Suprapubic skin (tissue), 4 donors: ENCODE measurements at regions not wholly inside any gene's neighbourhood (a gene's known extent, or its start where the extent isn't known, plus 50 kb on each side); places are given as distances from the start of the nearest gene placed in this dataset.

Experiments
- EP300 ChIP-seq: sonication (generic); formaldehyde crosslinking; IDR thresholded peaks from one replicate; pipeline ENCODE4 v1.6.1; 2017; ENCODE audit warnings: antibody characterized with exemption
- POLR2A ChIP-seq, 2 donors: fragments of 450-650 bp; IDR thresholded peaks; one replicate each; pipeline ENCODE4 v1.6.1; 2017; ENCODE audit warnings: antibody characterized with exemption in 2 of 2, mild to moderate bottlenecking in 2 of 2, moderate library complexity in 2 of 2
- POLR2AphosphoS5 ChIP-seq, 3 donors: sonication (generic); formaldehyde crosslinking; IDR thresholded peaks; one replicate each; pipeline ENCODE4 v1.6.1; 2017; ENCODE audit warnings: antibody characterized with exemption in 3 of 3
- TF ChIP-seq, protein P1 (sequence below), 2 donors: fragments of 200-600 bp in 1 of 2; fragments of 450-650 bp in 1 of 2; sonication (generic) in 1 of 2; IDR thresholded peaks; one replicate each; pipeline ENCODE4 v1.5.1; 2016 to 2019; ENCODE audit warnings: antibody characterized with exemption in 2 of 2, mild to moderate bottlenecking in 1 of 2, moderate library complexity in 1 of 2

DNA sequence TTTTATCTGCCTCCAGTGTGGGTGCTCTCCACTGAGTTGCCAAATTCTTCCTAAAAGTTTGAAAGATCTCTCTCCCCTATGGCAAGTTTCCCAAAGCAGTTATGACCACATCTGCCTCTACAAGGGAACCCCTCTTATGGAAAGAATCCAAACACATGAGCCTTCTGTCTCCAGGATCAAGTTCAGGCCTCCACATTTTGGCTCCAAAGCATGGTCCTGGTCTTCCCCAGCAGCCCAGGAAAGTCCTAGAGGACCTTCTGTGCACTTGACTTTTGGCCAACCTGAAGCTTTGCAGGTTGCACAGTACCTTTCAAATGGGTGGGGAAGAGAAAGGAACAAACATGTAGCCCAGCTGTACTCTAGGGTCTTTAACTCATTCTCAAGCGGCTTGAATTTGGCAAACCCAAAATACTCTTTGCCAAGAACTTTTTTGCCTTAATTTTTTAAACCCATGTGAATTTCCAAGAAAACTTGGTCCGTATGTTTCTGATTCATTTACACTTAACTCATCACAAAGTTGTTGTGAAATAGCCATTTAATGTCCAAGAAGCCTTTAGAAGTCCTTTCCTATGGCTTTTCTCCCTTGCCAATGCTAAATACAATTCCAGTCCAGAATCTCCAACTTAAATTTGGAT is 240.1 kb upstream of the TBX18 start:
- TF ChIP-seq, protein P1, sequence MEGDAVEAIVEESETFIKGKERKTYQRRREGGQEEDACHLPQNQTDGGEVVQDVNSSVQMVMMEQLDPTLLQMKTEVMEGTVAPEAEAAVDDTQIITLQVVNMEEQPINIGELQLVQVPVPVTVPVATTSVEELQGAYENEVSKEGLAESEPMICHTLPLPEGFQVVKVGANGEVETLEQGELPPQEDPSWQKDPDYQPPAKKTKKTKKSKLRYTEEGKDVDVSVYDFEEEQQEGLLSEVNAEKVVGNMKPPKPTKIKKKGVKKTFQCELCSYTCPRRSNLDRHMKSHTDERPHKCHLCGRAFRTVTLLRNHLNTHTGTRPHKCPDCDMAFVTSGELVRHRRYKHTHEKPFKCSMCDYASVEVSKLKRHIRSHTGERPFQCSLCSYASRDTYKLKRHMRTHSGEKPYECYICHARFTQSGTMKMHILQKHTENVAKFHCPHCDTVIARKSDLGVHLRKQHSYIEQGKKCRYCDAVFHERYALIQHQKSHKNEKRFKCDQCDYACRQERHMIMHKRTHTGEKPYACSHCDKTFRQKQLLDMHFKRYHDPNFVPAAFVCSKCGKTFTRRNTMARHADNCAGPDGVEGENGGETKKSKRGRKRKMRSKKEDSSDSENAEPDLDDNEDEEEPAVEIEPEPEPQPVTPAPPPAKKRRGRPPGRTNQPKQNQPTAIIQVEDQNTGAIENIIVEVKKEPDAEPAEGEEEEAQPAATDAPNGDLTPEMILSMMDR (IDR thresholded peaks at IDR 0.05): no peak
- TF ChIP-seq POLR2AphosphoS5 (IDR thresholded peaks at IDR 0.05) (no peak), POLR2A (IDR thresholded peaks at IDR 0.05) (no peak), EP300 (no peak)
